ENCODE measurements at regions not wholly inside any gene's neighbourhood (a gene's known extent, or its start where the extent isn't known, plus 50 kb on each side); places are given as distances from the start of the nearest gene placed in this dataset.
"Not testable (repeated sequence)": the region's sequence is repeated elsewhere in the genome, so short reads cannot be mapped to it uniquely, and the experiment has no call there.

GRCh38 chr22:35138521-35138920, 72.6 kb downstream of the ISX start:
- DNase-seq = no peak

DNA sequence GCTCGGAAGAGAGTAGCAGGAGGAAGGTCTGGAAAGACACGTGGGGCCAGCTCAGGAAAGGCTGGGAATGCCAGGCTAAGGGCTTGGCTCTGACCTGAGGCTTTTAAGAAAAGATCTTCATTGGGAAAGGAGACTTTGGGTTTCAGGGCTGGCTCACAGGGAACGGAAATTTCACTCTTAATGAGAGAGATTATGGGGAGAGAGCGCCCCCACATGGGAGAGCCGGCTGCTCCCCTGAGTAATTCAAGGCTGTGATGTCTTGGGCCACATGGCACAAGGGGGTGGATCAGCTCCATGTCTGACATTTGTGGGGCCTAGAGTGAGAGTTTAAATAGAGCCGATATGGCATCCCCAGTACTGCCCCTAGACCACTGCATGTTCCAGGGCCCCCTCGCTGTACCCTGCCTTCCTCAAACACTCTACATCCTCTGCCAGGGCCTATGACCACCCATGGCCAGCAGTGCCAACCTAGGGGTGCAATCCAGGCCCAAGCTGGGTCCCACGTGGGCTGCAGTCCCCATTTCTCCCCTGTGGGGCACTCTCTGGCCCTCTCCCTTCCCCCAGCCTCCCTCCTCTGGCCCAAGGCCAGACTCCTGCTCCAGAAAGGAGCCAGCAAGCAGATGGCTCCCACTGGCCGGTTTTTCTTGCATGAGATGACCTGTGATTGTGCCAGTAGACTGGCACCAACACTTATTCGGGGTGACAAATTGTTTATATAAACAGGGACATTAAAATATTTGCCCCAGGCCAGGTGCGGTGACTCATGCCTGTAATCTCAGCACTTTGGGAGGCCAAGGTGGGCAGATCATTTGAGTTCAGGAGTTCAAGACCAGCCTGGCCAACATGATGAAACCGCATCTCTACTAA, 75.2 kb downstream of the ISX start:
- no peak for DNase-seq

- no peak for DNase-seq
These were observed 82.4 kb downstream of the ISX start for GRCh38 chr22:35148381-35148780.

- no peak for DNase-seq
These were observed 83.0 kb downstream of the ISX start for GRCh38 chr22:35148866-35149548.

DNA sequence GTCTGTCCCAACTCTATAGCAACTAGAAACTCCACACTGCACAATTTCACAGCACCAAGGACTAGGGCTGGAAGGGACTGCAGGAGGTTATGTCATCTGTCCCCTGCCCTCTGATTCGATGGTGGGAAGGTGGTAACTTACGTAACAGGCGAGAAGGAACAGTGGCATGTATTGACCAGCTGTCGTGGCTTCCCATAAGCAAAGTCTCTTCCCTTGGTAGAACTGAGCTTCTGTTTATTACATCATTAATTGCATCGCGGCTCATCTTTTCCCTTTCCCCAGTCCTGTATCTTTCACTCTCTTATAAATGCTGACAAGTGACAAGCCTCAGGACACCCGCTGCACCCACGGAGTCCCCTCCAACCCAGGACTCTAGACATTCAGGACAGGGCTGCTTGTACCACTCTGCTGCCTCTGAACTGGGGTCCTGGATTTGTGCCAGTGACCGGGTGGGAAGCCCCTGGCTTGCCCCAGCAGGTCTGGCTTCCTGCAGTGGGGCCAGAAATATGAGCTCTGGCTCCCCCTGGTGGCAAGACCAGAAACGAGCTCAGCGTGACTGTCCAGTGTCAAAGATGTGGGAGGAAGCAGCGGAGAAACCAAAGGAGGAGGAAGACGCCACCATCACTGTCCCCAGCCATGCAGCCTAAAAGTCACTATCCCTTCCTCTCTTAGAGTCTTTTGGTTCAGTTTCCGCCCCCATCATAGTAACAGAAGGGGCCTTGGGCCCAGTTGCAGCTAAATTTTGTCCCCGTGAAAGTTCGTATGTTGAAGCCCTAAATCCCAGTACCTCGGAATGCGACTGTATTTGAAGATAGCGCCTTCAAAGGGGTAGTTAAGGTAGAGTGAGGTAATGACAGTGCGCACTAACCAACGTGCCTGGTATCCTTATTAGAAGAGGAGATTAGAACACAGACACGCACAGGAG, 84.5 kb downstream of the ISX start:
- DNase-seq = peak in 1 of 2 experiments; percentile 7

DNA sequence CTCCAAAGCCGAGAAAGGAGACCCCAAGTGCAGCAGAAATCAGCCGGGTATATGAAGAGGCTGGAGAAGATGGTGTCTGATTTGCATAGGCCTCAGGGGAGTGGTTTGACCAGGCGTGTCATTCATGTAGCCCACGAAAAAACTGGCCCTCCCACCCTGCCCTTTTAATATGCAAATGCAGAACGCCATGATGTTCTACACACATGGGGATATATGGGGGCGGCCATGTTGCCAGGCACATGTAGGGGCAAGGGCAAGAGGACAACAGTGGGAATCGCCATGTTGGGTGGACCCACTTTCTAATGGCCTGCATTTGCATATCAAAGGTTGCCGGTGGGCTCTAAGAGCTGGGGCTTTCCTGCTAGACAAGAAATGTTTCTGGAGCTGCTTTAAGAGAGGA, 86.4 kb downstream of the ISX start:
- DNase-seq = no peak

DNA sequence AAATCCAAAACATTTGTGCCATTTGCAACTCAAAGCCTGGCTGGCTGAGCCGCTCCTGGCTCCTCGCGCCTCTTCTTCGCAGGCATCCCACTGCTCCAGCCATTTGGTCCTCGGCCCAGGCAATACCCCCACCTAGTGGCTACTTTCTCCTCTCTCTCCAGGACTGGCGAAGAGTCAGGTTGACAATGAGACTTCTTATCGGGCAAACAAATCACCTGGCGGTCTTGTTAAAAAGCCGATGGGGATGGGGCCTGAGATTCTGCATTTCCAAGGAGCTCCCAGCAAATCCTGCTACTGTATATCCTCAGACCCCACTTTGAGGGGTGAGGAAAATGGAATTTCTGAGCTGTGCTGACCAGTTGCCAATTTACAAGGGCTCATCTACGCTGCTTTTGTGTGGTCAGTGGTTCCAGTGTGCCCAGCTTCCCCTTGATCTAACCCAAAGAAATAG, 89.0 kb downstream of the ISX start:
- peak in 1 of 2 experiments; percentile 32 for DNase-seq

- no peak for DNase-seq
These were observed 89.6 kb downstream of the ISX start for GRCh38 chr22:35155403-35156025.

GRCh38 chr22:35156945-35157344, 91.0 kb downstream of the ISX start:
- no peak for DNase-seq

- DNase-seq = no peak
These were observed 92.4 kb downstream of the ISX start for GRCh38 chr22:35158336-35158735.

DNA sequence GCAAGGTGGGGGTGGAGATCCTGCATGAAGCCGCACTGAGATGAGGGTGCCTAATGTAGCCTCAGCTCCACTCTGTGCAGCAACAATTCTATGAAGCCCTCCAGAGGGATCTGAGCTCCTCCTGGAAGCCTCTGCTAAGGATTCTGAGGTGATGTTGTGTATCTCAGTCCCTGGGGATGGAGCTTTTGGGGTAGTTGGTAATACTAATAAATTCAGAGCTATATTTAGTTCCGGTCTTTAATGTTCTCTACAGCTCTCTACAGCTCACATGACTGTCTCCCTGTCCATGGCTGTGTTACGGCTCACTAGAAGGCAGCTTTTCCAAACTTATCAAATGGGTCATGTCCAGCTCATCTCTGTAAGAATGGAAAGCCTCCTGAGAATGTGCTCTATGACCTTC, 93.4 kb downstream of the ISX start:
- DNase-seq = no peak

DNA sequence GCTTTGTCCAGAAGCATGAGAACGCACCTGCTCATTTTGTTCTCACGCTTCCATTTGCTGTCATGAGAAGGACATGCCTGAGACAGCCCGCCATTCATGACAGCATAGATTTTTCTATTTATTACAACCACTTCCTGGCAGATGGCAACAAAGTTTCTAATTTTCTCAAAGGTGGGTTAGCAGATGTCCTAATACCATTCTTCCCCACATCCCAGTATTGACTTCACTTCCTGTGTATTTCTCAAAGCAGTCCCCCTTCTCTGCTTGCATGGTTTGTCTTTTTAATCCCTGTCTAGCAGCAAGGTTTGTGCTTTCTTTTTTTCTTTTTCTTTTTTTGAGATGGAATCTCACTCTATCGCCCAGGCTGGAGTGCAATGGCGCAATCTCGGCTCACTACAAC, 94.3 kb downstream of the ISX start:
- DNase-seq = no peak

DNA sequence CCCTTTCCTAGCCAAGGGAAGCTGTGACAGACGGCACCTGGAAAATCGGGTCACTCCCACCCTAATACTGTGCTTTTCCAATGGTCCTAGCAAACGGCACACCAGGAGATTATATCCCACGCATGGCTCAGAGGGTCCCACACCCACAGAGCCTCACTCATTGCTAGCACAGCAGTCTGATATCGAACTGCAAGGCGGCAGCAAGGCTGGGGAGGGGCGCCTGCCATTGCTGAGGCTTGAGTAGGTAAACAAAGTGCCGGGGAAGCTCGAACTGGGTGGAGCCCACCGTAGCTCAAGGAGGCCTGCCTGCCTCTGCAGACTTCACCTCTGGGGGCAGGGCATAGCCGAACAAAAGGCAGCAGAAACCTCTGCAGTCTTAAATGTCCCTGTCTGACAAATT, 91.4 kb upstream of the HMGXB4 start:
- DNase-seq = not testable (repeated sequence)

DNA sequence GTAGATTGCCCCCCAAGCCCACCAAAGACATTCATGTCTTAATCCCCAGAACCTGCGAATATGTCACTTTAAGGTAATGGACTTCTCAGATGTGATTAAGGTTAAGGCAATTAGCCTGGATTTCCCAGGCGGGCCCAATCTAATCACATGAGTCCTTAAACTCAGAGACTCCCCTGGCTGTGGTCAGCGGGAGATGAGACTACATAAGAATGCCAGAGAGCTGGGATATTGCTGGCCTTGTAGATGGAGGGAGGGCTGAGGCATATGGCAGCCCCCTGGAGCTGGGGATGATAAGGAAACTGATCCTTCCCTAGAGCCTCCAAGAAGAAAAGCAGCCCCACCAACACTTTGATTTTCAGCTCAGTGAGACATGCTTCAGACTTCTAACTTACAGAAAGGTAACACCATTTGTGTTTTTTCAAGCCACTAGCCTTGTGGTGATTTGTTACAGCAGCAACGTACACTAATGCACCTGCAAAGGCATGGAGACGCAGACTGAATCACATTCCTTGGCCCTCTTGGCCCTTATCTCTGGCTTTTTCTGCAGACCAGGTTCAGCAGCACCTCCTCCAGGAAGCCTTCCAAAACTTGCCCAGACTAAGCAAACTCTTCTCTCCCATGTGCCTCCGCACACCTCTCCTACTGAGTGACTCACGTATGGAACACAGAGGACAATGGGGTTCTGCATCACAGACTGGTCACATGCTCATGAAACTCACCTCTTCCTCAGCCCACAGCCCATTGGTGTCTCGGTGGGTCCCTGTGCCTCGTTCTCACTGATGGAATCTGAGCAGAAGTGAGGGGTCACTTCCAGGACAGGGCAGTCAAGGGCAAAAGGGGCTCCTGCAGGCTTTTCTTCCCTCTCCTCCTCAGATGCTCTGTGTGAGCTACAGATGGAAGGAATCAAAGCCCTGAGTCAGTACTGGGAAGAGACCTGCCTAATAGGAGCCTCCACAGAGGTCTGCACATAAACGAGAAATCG, 86.3 kb upstream of the HMGXB4 start:
- no peak for DNase-seq

GRCh38 chr22:35172442-35172841, 84.9 kb upstream of the HMGXB4 start:
- peak; percentile 53 to 57 for DNase-seq

DNA sequence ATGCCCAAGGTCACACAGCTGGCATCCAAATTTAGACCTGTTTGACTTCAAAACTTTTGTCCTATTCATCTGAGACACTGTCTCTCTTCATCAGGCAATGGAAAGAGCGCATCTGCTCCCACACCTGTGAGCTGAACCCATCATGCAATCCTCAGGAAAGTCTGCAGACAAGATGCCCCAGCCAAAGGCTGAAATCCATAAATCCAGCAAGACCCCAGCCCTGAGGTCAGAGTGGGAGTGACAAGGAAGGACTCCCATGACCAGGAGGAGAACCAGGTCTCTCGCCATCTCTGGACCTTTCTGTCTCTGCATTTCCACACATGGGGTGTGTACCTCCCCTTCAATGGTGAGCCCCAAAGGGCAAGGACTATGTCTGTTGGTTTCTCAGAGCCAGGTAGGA, 83.6 kb upstream of the HMGXB4 start:
- no peak for DNase-seq

GRCh38 chr22:35174401-35175038, 82.8 kb upstream of the HMGXB4 start:
- DNase-seq = no peak

DNA sequence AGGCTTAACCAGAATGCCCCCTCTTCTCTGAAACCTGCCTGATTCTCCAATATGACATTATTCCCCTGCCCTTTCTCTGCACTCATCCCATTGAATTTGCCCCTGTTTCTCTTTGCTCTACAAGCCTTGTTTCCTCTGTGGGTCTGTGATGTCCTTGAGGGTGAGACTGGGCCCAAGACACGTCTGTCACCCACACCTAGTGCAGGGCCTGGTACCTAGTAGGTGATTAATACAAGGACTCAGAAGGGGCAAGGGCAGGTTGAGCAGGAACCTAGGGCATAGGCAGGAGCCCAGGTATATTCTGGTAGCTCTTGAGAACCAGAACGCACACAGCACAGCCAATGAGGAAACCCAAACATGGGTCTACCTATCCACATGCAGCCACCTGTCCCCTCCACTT, 81.9 kb upstream of the HMGXB4 start:
- no peak for DNase-seq

DNA sequence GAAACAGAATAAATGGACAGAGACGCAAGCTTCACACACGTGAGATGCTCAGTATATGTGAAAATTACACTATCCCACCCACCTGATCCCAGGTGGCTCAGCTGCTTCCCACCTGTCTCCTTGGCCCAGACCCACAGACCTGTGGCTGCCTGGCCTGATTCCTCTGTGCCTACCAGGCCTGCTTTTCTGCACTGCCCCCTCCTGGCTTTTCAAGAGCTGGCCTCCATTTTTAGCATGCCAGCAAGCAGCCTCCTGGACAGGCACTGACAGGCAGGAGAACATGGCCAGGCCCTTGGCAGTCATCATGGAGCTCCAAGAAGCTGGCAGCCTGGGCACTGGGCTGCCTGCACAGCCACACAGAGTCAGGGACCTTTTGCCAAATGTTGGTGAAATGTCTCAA, 79.5 kb upstream of the HMGXB4 start:
- DNase-seq = no peak

DNA sequence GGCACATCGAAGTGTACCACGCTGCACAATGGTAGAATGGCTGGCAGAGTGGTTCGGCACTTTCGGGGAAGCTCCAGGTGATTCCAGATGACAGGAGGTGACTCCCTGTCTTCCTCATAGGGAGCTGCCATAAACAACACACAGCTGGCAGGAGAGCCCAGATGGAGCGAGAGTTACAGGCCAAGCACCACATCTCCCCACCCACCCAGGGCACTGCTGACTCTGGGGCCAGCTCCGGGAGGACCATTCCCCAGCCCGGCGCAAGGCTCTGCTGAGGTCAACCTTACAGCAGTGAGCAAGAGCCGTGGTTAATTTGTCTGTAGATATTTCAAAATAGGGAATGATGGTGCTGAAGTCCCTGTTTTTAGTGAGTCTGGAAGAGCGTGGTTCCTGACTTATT, 78.8 kb upstream of the HMGXB4 start:
- no peak for DNase-seq

- no peak for DNase-seq
These were observed 73.4 kb upstream of the HMGXB4 start for GRCh38 chr22:35183917-35184316.
